Fibroblast of lung (primary cell): ENCODE measurements at regions not wholly inside any gene's neighbourhood (a gene's known extent, or its start where the extent isn't known, plus 50 kb on each side); places are given as distances from the start of the nearest gene placed in this dataset.

Source experiments
- DNase-seq, 2 donors: peaks; one replicate each; pipeline versions ENCODE4 v3.0.0 to v3.0.0-alpha.2; 2010; ENCODE audit warnings: low read depth in 2 of 2
- H2AFZ ChIP-seq: 2 replicates; pipeline ENCODE4 v1.5.1; 2012; ENCODE audit warnings: low read length, control low read depth, inconsistent platforms
- H3K27ac ChIP-seq: 2 replicates; pipeline ENCODE4 v1.5.1; 2011; ENCODE audit warnings: low read length, control low read depth; ENCODE audit not compliant: insufficient read depth
- H3K27me3 ChIP-seq: 2 replicates; pipeline ENCODE4 v1.5.1; 2011; ENCODE audit warnings: mild to moderate bottlenecking, low read length; ENCODE audit not compliant: control insufficient read depth, insufficient read depth
- H3K36me3 ChIP-seq: 2 replicates; pipeline ENCODE4 v1.5.1; 2011; ENCODE audit warnings: low read length; ENCODE audit not compliant: control insufficient read depth, insufficient read depth
- H3K4me1 ChIP-seq: 2 replicates; pipeline ENCODE4 v1.5.1; 2011; ENCODE audit warnings: low read length; ENCODE audit not compliant: control insufficient read depth, insufficient read depth; ENCODE audit errors: extremely low read depth
- H3K4me2 ChIP-seq: 2 replicates; pipeline ENCODE4 v1.5.1; 2011; ENCODE audit warnings: low read length, control low read depth; ENCODE audit not compliant: insufficient read depth; ENCODE audit errors: extremely low read depth
- H3K4me3 ChIP-seq, 4 experiments: fragments of 200-600 bp in 1 of 4; sonication (generic) in 1 of 4; replicated peaks in 1 of 4; 2 replicates each; pipeline ENCODE4 v1.5.1; 2011 to 2016; ENCODE audit warnings: low read length in 4 of 4, low read depth in 3 of 4, mild to moderate bottlenecking in 3 of 4, control low read depth in 2 of 4, inconsistent platforms in 1 of 4, mixed read lengths in 1 of 4; ENCODE audit not compliant: insufficient read depth in 1 of 4; ENCODE audit errors: control extremely low read depth in 1 of 4
- H3K79me2 ChIP-seq: 2 replicates; pipeline ENCODE4 v1.5.1; 2012; ENCODE audit warnings: mild to moderate bottlenecking, low read length, inconsistent platforms; ENCODE audit not compliant: control insufficient read depth, insufficient read depth
- H3K9ac ChIP-seq: 2 replicates; pipeline ENCODE4 v1.5.1; 2011; ENCODE audit warnings: mild to moderate bottlenecking, low read length, control low read depth; ENCODE audit not compliant: insufficient read depth
- H3K9me3 ChIP-seq: 2 replicates; pipeline ENCODE4 v1.5.1; 2012; ENCODE audit warnings: low read depth, low read length; ENCODE audit not compliant: control insufficient read depth, insufficient read depth
- H4K20me1 ChIP-seq: 2 replicates; pipeline ENCODE4 v1.5.1; 2011; ENCODE audit warnings: low read length; ENCODE audit not compliant: control insufficient read depth, insufficient read depth; ENCODE audit errors: extremely low read depth
- EZH2 ChIP-seq: IDR thresholded peaks from 2 replicates; pipeline ENCODE4 v1.5.1; 2012; ENCODE audit warnings: low read length, control low read depth, mild to moderate bottlenecking; ENCODE audit errors: missing control alignments
- TF ChIP-seq, protein P1 (sequence below), 2 donors: IDR thresholded peaks in 1 of 2; conservative IDR thresholded peaks in 1 of 2; 1 replicate in 1 of 2; 2 replicates in 1 of 2; pipeline ENCODE4 v1.5.1; 2011 to 2012; ENCODE audit warnings: low read length in 2 of 2, control low read depth in 1 of 2, inconsistent platforms in 1 of 2, low read depth in 1 of 2, mild to moderate bottlenecking in 1 of 2

- H2AFZ ChIP-seq = no peak overlapping the region
- H3K27me3 ChIP-seq = no peaks in the 10 kb centered on the region
- no peak for DNase-seq
- no peaks in the 10 kb centered on the region for H3K36me3 ChIP-seq
- H3K9me3 ChIP-seq = no peaks in the 10 kb centered on the region
- H4K20me1 ChIP-seq = no peaks in the 10 kb centered on the region
- H3K4me2 ChIP-seq = no peak overlapping the region
- no peaks in the 10 kb centered on the region for H3K79me2 ChIP-seq
- TF ChIP-seq EZH2 = no peak
- TF ChIP-seq, protein P1, sequence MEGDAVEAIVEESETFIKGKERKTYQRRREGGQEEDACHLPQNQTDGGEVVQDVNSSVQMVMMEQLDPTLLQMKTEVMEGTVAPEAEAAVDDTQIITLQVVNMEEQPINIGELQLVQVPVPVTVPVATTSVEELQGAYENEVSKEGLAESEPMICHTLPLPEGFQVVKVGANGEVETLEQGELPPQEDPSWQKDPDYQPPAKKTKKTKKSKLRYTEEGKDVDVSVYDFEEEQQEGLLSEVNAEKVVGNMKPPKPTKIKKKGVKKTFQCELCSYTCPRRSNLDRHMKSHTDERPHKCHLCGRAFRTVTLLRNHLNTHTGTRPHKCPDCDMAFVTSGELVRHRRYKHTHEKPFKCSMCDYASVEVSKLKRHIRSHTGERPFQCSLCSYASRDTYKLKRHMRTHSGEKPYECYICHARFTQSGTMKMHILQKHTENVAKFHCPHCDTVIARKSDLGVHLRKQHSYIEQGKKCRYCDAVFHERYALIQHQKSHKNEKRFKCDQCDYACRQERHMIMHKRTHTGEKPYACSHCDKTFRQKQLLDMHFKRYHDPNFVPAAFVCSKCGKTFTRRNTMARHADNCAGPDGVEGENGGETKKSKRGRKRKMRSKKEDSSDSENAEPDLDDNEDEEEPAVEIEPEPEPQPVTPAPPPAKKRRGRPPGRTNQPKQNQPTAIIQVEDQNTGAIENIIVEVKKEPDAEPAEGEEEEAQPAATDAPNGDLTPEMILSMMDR (conservative IDR thresholded peaks at IDR 0.05 in 1 of 2, IDR thresholded peaks at IDR 0.05 in 1 of 2; ENCODE audit: low read depth in 1 of 2, low read length in 2 of 2) = no peak
- H3K4me3 ChIP-seq = no peak overlapping the region
- no peak overlapping the region for H3K27ac ChIP-seq
- no peak overlapping the region for H3K9ac ChIP-seq
- no peaks in the 10 kb centered on the region for H3K4me1 ChIP-seq
Observed at GRCh38 chrX:830532-830931, 199.9 kb downstream of the SHOX start.

DNA sequence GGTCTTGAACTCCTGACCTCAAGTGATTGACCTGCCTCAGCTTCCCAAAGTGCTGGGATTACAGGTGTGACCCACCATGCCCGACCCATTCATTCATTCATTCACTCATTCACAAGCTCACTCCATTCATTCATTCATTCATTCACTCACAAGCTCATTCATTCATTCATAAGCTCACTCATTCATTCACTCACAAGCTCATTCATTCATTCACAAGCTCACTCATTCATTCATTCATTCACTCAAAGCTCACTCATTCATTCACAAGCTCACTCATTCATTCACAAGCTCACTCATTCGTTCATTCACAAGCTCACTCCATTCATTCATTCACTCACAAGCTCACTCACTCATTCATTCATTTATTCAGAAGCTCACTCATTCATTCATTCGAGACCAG, 198.6 kb downstream of the SHOX start:
- Histone ChIP-seq H2AFZ (no peak overlapping the region), H3K79me2 (no peaks in the 10 kb centered on the region), H3K9me3 (no peaks in the 10 kb centered on the region), H3K36me3 (no peaks in the 10 kb centered on the region), H3K27ac (no peak overlapping the region), H3K4me2 (no peak overlapping the region), H3K9ac (no peak overlapping the region), H3K27me3 (no peaks in the 10 kb centered on the region), H3K4me3 (no peak overlapping the region), H4K20me1 (no peaks in the 10 kb centered on the region), H3K4me1 (no peaks in the 10 kb centered on the region)
- no peak for DNase-seq
- TF ChIP-seq EZH2 = no peak
- TF ChIP-seq, protein P1 (conservative IDR thresholded peaks at IDR 0.05 in 1 of 2, IDR thresholded peaks at IDR 0.05 in 1 of 2; ENCODE audit: low read depth in 1 of 2, low read length in 2 of 2) = no peak

DNA sequence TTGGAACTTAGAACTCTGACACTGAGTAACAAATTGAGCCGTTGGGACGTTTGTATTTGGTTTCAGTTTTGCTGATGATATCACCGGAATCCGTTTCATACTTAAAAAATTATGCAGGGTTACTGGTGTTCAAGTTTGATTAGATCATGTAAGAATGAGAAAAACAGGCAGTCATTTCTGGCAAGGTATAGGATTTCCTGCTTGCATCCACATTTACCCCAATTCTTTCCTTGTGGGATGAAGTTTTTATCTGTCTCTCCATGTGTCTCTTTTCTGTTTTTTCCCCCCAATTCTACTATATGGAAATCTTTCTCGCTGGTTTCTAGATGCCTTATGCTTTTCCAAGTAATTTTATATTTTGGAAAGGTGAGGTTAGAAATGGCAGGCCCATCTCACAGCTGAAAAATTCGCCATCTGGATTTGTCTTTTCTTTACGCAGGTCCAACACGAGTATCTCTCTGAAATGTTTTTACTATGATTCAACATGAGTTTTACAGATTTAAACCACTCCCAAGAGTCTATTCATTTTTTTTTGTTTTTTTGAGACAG, 197.9 kb downstream of the SHOX start:
- no peak overlapping the region for H3K9ac ChIP-seq
- no peaks in the 10 kb centered on the region for H3K36me3 ChIP-seq
- no peaks in the 10 kb centered on the region for H3K4me1 ChIP-seq
- H3K27ac ChIP-seq = no peak overlapping the region
- TF ChIP-seq, protein P1 (conservative IDR thresholded peaks at IDR 0.05 in 1 of 2, IDR thresholded peaks at IDR 0.05 in 1 of 2; ENCODE audit: low read depth in 1 of 2, low read length in 2 of 2) = no peak
- no peak for TF ChIP-seq EZH2
- no peak overlapping the region for H3K4me2 ChIP-seq
- H3K9me3 ChIP-seq = no peaks in the 10 kb centered on the region
- H3K4me3 ChIP-seq = no peak overlapping the region
- H2AFZ ChIP-seq = no peak overlapping the region
- H4K20me1 ChIP-seq = no peaks in the 10 kb centered on the region
- H3K27me3 ChIP-seq = no peaks in the 10 kb centered on the region
- DNase-seq = no peak
- no peaks in the 10 kb centered on the region for H3K79me2 ChIP-seq
